ENCODE measurements at regions not wholly inside any gene's neighbourhood (a gene's known extent, or its start where the extent isn't known, plus 50 kb on each side); places are given as distances from the start of the nearest gene placed in this dataset.

DNA sequence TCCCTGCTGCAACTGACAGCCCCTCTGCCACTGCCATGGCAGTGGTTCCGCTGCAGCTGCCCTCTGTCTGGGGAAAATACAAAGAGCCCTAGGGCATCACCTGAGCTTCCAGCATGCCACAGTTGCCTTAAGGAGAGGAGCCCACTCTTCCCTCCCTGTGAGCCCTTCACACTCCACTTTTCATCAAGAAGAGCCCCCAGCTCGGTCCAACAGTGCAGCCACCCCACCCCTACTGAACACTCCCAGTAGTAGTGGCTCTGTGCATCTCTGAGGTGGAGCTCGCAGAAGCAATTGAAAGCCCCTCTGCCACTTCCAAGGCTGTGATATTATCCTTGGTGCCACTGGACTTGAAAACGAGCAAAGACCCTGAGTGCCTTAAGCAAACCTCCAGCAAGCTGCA lies 696.8 kb upstream of the COX7C start:
- ATAC-seq (no peak), DNase-seq (ENCODE audit: low spot score) (no peak)
- no peak overlapping the region for H3K4me3 Mint-ChIP-seq
- H3K27ac Mint-ChIP-seq = no peak overlapping the region
- H3K27me3 Mint-ChIP-seq (ENCODE audit: low read depth) = no peaks in the 10 kb centered on the region; the same call in 1 of the 2 replicates
- ChIA-PET CTCF (no interaction called here), POLR2A (no interaction called here)
- H3K4me1 Mint-ChIP-seq = no peaks in the 10 kb centered on the region
- peaks cover 4% of the 10 kb centered on the region; the same call in 1 of the 2 replicates for H3K36me3 Mint-ChIP-seq
- TF ChIP-seq ZNF121 (CRISPR knock-in tag; IDR thresholded peaks at IDR 0.05) (no peak), HMGA2 (CRISPR knock-in tag; IDR thresholded peaks at IDR 0.05) (no peak), FOXJ3 (CRISPR knock-in tag; IDR thresholded peaks at IDR 0.05; ENCODE audit: borderline replicate concordance) (no peak), EMX1 (CRISPR knock-in tag; IDR thresholded peaks at IDR 0.05) (no peak), MXD4 (CRISPR knock-in tag; IDR thresholded peaks at IDR 0.05; ENCODE audit: borderline replicate concordance) (no peak), RELA (CRISPR knock-in tag; IDR thresholded peaks at IDR 0.05; ENCODE audit: borderline replicate concordance) (no peak), TEAD4 (CRISPR knock-in tag; IDR thresholded peaks at IDR 0.05) (no peak), ELF4 (CRISPR knock-in tag; IDR thresholded peaks at IDR 0.05; ENCODE audit: low read depth) (no peak)
- TF ChIP-seq, protein P1, sequence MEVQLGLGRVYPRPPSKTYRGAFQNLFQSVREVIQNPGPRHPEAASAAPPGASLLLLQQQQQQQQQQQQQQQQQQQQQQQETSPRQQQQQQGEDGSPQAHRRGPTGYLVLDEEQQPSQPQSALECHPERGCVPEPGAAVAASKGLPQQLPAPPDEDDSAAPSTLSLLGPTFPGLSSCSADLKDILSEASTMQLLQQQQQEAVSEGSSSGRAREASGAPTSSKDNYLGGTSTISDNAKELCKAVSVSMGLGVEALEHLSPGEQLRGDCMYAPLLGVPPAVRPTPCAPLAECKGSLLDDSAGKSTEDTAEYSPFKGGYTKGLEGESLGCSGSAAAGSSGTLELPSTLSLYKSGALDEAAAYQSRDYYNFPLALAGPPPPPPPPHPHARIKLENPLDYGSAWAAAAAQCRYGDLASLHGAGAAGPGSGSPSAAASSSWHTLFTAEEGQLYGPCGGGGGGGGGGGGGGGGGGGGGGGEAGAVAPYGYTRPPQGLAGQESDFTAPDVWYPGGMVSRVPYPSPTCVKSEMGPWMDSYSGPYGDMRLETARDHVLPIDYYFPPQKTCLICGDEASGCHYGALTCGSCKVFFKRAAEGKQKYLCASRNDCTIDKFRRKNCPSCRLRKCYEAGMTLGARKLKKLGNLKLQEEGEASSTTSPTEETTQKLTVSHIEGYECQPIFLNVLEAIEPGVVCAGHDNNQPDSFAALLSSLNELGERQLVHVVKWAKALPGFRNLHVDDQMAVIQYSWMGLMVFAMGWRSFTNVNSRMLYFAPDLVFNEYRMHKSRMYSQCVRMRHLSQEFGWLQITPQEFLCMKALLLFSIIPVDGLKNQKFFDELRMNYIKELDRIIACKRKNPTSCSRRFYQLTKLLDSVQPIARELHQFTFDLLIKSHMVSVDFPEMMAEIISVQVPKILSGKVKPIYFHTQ (CRISPR knock-in tag; IDR thresholded peaks at IDR 0.05) = no peak
- TF ChIP-seq, protein P2, sequence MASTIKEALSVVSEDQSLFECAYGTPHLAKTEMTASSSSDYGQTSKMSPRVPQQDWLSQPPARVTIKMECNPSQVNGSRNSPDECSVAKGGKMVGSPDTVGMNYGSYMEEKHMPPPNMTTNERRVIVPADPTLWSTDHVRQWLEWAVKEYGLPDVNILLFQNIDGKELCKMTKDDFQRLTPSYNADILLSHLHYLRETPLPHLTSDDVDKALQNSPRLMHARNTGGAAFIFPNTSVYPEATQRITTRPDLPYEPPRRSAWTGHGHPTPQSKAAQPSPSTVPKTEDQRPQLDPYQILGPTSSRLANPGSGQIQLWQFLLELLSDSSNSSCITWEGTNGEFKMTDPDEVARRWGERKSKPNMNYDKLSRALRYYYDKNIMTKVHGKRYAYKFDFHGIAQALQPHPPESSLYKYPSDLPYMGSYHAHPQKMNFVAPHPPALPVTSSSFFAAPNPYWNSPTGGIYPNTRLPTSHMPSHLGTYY (CRISPR knock-in tag; IDR thresholded peaks at IDR 0.05) = no peak
- TF ChIP-seq, protein P3, sequence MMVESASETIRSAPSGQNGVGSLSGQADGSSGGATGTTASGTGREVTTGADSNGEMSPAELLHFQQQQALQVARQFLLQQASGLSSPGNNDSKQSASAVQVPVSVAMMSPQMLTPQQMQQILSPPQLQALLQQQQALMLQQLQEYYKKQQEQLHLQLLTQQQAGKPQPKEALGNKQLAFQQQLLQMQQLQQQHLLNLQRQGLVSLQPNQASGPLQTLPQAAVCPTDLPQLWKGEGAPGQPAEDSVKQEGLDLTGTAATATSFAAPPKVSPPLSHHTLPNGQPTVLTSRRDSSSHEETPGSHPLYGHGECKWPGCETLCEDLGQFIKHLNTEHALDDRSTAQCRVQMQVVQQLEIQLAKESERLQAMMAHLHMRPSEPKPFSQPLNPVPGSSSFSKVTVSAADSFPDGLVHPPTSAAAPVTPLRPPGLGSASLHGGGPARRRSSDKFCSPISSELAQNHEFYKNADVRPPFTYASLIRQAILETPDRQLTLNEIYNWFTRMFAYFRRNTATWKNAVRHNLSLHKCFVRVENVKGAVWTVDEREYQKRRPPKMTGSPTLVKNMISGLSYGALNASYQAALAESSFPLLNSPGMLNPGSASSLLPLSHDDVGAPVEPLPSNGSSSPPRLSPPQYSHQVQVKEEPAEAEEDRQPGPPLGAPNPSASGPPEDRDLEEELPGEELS (CRISPR knock-in tag; IDR thresholded peaks at IDR 0.05) = no peak
- TF ChIP-seq, protein P4, sequence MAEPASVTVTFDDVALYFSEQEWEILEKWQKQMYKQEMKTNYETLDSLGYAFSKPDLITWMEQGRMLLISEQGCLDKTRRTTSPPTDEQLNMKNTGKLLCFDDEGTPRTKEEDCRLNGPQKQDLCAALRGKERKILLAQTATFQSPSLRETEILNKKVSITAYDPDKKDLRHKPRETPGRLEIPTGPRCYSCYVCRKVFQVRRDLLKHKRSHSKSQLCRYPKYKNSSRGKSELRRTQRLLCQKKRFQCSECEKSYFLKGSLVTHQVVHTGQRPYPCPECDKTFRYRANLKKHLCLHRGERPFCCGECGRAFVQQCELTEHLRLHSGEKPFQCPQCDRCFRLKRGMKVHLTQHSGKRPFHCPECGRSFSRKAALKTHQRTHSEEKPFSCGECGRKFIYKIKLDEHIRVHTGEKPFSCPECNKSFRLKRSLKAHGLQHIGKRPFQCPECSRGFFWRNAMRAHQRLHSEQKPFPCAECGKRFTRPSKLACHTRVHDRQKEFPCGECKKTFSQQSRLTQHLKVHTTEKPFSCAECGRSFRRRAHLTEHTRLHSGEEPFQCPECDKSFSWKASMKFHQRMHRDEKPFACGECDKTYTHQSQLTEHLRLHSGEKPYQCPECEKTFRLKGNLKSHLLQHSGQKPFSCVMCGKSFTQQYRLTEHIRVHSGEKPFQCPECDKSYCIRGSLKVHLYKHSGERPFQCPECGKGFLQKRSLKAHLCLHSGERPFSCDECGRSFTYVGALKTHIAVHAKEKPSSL (CRISPR knock-in tag; conservative IDR thresholded peaks at IDR 0.05) = no peak
- TF ChIP-seq, protein P5, sequence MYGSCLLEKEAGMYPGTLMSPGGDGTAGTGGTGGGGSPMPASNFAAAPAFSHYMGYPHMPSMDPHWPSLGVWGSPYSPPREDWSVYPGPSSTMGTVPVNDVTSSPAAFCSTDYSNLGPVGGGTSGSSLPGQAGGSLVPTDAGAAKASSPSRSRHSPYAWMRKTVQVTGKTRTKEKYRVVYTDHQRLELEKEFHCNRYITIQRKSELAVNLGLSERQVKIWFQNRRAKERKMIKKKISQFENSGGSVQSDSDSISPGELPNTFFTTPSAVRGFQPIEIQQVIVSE (CRISPR knock-in tag; IDR thresholded peaks at IDR 0.05; ENCODE audit: borderline replicate concordance) = no peak
- TF ChIP-seq, protein P6, sequence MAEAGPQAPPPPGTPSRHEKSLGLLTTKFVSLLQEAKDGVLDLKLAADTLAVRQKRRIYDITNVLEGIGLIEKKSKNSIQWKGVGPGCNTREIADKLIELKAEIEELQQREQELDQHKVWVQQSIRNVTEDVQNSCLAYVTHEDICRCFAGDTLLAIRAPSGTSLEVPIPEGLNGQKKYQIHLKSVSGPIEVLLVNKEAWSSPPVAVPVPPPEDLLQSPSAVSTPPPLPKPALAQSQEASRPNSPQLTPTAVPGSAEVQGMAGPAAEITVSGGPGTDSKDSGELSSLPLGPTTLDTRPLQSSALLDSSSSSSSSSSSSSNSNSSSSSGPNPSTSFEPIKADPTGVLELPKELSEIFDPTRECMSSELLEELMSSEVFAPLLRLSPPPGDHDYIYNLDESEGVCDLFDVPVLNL (CRISPR knock-in tag; IDR thresholded peaks at IDR 0.05; ENCODE audit: borderline replicate concordance, low read depth) = no peak
- peaks cover 19% of the 10 kb centered on the region for H3K9me3 Mint-ChIP-seq

DNA sequence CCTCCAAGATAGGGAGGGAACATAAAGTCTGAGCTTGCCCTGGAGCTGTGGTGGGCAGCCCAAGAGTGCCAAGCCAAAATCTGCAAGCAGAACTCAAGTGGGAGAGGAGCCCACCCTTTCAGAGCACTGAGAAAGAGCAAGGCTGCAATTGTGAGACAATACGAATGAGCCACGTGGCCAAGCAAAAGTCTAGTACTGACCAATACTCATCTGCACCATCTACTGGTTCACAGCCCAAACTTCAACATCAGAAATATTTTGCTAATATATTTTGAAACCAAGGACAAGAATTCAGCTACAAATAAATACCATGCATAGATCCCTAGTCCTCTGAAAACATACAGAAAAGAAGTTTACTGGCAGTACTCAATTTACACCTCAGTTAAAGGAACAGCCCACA lies 696.2 kb upstream of the COX7C start:
- no peak overlapping the region for H3K4me3 Mint-ChIP-seq
- DNase-seq (ENCODE audit: low spot score) = no peak

More for the DNA sequence above, 696.2 kb upstream of the COX7C start:
- POLR2A ChIA-PET = no interaction called here
- no peak overlapping the region for H3K27ac Mint-ChIP-seq
- CTCF ChIA-PET = interaction anchor here (0.6 kb wide), 1 partner anchor 733 kb away, joined by 3 read pairs; no protein-coding TSS in a partner anchor
- H3K27me3 Mint-ChIP-seq (ENCODE audit: low read depth) = no peaks in the 10 kb centered on the region; the same call in 1 of the 2 replicates
- TF ChIP-seq NFATC4 (CRISPR knock-in tag; IDR thresholded peaks at IDR 0.05) = no peak
- TF ChIP-seq, protein P7, sequence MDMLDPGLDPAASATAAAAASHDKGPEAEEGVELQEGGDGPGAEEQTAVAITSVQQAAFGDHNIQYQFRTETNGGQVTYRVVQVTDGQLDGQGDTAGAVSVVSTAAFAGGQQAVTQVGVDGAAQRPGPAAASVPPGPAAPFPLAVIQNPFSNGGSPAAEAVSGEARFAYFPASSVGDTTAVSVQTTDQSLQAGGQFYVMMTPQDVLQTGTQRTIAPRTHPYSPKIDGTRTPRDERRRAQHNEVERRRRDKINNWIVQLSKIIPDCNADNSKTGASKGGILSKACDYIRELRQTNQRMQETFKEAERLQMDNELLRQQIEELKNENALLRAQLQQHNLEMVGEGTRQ (CRISPR knock-in tag; IDR thresholded peaks at IDR 0.05) = peak; percentile 15; the same call in 1 of the 2 replicates
- H3K9me3 Mint-ChIP-seq = peaks cover 24% of the 10 kb centered on the region
- peaks cover 4% of the 10 kb centered on the region; the same call in 1 of the 2 replicates for H3K36me3 Mint-ChIP-seq
- ATAC-seq = peak; percentile 55
- H3K4me1 Mint-ChIP-seq = no peaks in the 10 kb centered on the region
